Smooth muscle cell of the brain vasculature (primary cell): ENCODE measurements at regions not wholly inside any gene's neighbourhood (a gene's known extent, or its start where the extent isn't known, plus 50 kb on each side); places are given as distances from the start of the nearest gene placed in this dataset.

ENCODE experiments used
- DNase-seq: peaks from one replicate; pipeline ENCODE4 v3.0.0-alpha.2; 2012; ENCODE audit warnings: low read depth, low spot score

- DNase-seq, result no peak
Measured at GRCh38 chr2:120785228-120785966, 49.7 kb downstream of the GLI2 start.

GRCh38 chr2:120786038-120786960 lies 50.6 kb downstream of the GLI2 start:
- no peak for DNase-seq

GRCh38 chr2:120787111-120787821 lies 51.6 kb downstream of the GLI2 start:
- no peak for DNase-seq

GRCh38 chr2:120787822-120788700 lies 52.4 kb downstream of the GLI2 start:
- DNase-seq, result no peak

GRCh38 chr2:120791243-120791961 lies 55.7 kb downstream of the GLI2 start:
- no peak for DNase-seq

GRCh38 chr2:120791962-120792297 lies 56.3 kb downstream of the GLI2 start:
- DNase-seq, result no peak

- DNase-seq, result no peak
Measured at GRCh38 chr2:120793682-120794403, 58.2 kb downstream of the GLI2 start.

GRCh38 chr2:120794716-120795115 lies 59.0 kb downstream of the GLI2 start:
- DNase-seq, result no peak

GRCh38 chr2:120796094-120796493 lies 60.4 kb downstream of the GLI2 start:
- DNase-seq, result no peak

- DNase-seq, result no peak
Measured at GRCh38 chr2:120797421-120798221, 62.0 kb downstream of the GLI2 start.

- no peak for DNase-seq
Measured at GRCh38 chr2:120798567-120799247, 63.0 kb downstream of the GLI2 start.

GRCh38 chr2:120802158-120802557 lies 66.5 kb downstream of the GLI2 start:
- no peak for DNase-seq

GRCh38 chr2:120802867-120803484 lies 67.3 kb downstream of the GLI2 start:
- DNase-seq, result no peak

GRCh38 chr2:120803764-120804335 lies 68.2 kb downstream of the GLI2 start:
- DNase-seq, result no peak

GRCh38 chr2:120804459-120804858 lies 68.8 kb downstream of the GLI2 start:
- DNase-seq, result no peak

- DNase-seq, result no peak
Measured at GRCh38 chr2:120805011-120805410, 69.3 kb downstream of the GLI2 start.

GRCh38 chr2:120805602-120806001 lies 69.9 kb downstream of the GLI2 start:
- no peak for DNase-seq

GRCh38 chr2:120807751-120808150 lies 72.1 kb downstream of the GLI2 start:
- DNase-seq, result no peak
